HG02642 (cell line): ENCODE measurements at regions not wholly inside any gene's neighbourhood (a gene's known extent, or its start where the extent isn't known, plus 50 kb on each side); places are given as distances from the start of the nearest gene placed in this dataset.

Experiments
- ATAC-seq: cut with Tn5 transposase; IDR thresholded peaks from one replicate; pipeline ENCODE4 v1.9.1; 2021; ENCODE audit warnings: mild to moderate bottlenecking; ENCODE audit not compliant: unreplicated experiment, poor library complexity

DNA sequence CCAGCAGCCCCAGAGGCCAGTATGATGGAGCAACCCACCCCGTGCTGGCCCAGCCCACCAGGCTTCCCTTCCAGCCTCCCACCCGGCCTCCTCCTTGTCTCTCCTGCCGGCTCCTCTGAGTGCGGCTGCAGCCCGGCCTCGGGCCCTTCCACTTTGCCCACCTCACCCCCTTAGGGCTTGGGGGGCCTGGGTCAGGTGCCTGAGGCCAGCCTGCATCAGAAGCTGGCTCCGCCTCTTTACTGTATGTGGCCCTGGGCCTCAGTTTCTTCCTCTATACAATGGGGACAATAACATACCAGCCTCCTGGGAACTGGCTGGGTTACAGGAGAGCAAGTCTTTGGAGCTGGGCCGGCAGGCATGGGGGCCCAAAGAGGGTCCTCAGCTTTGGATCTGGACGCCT is 221.1 kb upstream of the CIBAR2 start:
- no peak for ATAC-seq

DNA sequence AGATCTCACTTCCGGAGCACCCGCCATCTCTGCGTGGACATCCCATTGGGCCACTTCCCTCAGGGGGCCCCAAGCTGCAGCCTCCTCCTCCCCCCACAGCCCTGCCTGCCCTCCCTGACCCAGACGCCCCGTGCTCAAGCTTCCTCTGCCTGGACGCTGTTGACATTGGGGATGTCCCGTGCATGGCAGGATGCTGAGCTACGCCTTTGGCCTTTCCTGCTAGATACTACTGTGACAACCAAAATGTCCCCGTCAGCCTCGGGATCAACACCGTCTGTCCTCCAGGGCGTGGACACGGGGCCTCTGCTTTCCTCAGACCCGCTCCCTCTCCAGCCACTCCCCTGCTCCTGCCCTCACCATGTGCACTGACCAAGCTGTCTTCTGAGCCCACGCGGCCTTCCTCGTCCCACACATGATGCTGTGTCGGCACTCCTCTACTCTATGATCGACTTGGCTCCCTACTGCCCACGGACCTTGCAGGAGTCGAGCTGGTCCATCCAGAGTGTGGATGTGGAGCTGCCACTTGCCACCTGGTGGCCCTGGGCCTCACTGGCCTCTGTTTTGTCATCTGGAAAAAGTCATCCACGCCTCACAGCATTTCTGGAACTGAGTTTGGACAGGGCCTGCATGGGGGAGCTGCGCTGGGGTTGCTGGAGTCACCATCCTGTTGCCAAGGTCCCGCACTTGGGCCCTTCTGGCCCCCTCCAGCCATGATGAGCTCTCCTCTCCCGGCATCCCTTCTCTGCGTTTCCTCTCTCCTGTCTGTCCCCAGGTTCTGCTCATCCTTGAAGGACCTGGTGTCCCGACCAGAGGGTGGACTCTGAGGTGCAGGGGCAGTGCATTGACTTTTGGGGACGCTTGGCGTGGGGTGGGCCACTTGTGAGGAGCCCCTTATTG is 221.7 kb upstream of the CIBAR2 start:
- no peak for ATAC-seq

DNA sequence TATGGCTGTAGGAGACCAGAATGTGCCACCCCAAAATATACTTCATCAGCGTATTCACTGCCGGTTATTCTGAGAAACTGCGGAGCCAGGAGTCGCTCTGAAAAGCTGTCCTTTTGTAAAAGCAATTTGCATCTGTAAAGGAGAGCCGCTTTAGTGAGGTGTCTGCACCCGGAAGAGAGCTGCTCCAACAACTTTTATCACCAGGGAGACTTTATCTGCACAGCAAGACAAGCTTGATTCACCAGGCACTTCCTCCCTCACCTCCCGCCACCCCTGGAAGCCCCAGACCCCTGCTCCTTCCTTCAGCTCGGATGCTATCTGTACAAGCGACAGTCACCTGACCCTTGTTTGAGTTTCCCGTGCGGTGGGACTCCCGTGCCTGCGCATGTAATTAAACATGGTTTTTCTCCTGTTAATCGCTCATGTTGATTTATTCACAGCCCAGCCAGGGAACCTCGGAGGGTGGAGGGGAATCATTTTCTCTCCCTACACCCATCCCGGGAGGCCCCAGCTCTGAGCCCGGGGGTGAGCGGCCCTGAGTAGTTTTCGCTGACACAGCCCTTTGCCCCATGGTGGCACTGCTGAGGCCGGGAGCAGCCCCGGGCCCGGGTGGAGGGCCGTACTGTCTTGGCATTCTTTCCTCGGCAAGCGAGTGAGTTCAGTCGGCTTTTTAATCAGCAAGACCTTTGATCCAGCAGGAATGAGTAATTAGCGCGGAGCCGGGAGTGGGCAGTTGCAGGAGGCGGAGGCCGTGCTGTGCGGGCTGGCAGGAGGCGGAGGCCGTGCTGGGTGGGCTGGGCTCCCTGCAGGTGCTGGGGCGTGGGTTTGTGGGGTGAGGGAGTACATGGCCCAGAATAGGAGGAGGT is 222.7 kb upstream of the CIBAR2 start:
- ATAC-seq, result no peak

DNA sequence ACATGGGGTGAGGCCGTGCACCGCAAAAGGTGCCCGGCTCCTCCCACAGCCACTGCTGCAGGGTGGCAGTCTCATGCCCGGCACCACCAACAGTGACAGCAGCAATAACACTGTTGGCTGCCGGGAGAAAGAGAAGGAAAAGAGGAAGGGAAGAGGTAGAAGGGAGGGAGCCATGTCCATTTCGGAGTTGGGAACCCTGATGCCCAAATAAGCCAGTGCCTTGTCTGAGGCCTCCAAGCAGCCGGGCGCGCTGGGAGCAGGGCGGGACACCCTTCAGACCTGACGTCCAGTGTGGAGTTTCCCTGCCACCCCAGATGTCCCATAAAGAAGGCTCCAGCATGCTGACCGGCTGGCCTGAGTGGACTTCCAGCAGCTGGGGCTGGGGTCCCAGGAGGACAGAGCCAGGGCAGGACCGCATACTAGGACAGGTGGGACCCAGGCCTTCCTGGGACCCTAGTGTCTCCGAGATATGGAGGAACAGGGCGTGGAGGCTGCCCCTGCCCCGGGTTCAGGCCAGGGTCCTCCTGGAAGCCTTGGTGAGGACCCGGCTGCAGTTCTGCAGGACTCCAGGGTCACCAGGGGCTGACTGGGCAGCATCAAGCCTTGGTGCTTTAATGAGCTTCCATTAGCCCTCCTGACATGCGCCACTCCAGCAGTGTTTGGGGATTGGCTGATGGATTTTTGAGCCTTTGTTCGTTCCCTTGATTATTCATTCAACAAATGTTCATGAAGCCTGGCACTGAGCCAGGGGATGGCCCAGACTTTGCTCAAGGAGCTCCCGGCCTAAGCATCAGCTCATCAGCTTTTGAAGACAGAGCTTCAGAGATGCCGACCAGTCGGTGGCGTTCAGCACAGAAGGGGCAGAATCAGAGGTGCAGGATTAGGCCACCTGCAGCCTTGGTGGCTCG is 223.6 kb upstream of the CIBAR2 start:
- ATAC-seq, result no peak

DNA sequence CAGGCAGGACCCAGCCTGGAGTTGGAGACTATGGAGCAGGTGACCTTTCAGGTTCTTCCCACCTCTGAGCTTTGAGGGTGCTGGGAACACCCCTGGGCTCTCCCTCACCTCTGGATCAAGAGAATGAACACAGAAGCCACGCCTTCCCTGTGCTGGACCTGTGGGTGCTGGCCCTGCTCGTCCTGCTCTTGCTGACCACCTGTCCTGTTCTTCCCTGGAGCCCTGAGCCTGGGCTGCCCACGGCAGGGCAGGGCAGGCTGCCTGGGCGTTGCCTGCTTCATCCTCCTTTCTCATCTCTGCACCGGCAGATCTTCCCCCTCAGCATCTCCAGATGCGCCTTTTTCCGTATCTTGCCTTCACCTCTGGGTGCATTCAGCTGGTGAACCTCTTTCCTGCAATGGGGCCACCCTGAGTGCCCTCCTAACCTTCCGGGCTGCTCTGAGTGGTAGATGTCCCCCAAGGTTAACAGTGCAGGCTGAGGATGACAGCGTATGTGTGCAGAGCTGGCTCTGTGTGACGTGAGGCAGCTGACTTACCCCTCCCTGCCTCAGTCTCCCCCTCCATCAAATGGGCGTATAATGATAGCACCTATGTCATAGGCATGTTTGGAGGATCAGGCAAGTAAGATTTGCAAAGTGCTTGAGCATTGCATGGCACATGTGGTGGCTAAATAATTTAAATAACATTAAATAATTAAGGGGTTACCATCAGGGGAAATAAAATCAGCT is 225.8 kb upstream of the CIBAR2 start:
- ATAC-seq, result no peak

DNA sequence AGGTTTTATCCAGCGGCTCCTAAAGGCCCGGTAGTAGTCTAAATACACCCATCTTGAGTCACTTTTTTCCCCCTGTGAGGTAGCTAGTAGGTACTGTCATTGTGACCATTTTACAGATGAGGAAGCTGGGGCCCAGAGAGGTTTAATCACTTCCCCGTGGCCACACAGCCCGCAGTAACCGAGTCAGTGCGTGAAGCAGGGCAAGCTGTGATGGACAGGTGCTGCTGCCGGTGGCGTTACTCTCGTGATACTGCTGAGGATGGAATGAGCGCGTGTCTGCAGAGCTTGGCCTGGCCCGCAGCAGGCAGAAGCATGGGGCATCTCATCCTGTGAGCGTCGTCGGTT is 226.3 kb upstream of the CIBAR2 start:
- no peak for ATAC-seq

DNA sequence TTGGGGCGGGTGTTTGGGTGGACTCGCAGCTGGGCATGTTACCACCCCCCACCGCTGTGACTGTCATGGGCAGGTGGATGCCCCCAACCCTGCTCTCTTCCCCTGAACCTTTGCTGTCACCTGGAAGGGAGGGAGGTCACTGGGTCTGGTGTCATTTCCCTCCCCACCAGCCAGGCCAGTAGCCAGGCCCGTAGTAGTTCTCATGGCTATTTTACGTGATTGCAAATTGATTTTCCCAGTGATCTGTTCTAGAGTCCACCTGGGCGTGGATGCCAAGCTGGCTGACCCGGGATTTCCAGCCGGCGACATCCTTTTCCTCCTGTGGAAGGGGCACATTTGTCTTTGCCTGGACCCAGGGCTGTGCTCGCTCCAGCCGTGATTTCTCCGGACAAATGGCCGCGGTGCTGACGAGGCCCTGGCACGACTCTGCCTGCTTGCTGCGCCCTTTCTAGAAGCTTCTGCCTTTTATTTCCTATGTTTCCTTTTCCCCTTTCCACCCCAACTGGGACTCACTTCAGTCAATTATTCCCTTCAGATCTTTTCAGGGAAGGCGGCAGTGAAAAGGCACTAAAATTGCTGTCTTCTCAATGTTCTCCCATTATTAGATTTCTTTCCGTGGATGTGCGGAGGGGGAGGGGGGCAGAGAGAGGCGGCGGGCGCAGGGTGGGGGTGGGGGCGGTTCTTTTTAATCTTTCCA is 226.9 kb upstream of the CIBAR2 start:
- no peak for ATAC-seq

DNA sequence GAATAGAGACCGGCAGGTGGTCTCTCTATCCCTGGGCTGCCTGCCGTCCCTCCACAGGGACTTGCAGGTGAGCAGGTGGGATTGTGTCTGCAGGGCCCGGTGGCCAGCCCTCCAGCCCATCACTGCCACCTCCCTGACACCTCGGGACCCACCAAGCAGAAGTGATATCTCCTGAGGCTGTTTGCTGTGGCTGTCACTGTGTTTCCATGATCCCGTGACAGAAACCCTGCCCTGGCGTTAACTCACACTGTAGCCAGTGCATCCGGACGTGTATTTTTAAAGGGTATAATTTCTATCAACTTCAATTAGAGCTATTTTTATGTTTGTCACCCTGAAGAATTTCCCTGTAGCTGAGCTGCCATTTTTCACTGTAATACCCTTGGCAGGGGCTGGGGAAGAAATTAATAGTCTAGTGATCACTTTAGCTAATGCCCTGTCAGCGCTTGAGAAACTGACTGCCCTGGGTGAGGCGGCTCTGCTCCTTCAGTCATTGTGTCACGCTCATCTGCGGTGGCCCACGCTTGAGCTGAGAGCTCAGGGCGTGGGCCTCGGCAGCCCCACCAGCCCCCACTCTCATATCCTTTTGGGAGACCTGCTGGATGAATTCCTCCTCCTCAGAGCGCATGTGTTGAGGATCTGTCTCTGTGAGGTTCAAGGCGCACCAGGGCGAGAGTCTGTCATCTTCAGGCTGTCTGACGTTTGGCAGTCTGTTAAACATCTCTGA is 229.9 kb upstream of the CIBAR2 start:
- no peak for ATAC-seq

DNA sequence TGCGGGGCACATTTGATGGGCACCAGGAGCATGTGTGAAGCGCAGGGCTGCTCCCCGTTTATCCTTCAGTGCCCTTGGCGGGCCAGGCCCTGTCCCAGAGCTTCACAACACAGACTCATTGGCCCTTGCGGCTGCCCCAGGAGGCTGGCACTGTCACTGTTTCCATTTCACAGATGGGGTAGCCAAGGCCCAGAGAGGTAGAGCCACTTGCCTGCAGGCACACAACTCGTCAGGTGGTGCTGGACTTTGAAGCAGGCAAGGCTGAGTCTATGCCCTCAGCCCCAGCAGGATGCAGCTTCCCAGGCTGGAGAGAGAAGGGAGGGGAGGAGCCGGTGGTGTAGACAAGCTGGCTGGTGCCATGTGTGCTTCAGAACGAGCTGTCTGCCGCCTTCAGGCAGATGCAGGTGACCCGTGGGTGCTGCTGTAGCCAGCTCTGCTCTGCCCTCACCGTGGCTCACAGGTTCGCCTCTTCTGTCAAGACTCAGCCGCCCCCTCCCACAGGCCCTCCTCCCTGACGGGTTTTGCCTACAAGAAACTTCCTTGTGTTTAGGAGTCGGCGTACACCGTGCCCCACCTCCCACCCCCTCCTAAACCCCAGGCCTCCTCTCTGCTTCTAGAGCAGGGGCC is 232.3 kb upstream of the CIBAR2 start:
- ATAC-seq, result no peak

DNA sequence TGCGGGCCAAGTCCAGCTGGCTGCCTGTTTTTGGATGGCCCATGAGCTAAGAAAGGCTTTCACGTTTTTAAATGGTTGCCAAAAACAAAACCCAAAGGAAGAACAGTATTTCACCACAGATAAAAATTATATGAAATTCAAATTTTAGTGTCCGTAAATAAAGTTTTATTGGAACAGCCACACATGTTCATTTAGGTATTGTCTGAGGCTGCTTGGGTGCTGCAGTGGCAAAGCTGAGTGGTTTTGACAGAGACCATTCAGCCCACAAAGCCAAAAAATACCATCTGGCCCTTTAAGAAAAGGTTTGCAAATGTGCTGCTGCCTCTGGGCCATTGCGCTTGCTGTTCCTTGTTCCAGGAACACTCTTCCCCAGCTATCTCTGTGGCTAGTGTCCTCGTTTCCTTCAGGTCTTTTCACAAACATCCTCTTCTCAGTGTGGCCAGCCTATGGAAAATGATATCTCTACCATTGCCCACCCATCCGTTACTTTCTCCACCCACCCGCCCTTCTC is 232.9 kb upstream of the CIBAR2 start:
- no peak for ATAC-seq

DNA sequence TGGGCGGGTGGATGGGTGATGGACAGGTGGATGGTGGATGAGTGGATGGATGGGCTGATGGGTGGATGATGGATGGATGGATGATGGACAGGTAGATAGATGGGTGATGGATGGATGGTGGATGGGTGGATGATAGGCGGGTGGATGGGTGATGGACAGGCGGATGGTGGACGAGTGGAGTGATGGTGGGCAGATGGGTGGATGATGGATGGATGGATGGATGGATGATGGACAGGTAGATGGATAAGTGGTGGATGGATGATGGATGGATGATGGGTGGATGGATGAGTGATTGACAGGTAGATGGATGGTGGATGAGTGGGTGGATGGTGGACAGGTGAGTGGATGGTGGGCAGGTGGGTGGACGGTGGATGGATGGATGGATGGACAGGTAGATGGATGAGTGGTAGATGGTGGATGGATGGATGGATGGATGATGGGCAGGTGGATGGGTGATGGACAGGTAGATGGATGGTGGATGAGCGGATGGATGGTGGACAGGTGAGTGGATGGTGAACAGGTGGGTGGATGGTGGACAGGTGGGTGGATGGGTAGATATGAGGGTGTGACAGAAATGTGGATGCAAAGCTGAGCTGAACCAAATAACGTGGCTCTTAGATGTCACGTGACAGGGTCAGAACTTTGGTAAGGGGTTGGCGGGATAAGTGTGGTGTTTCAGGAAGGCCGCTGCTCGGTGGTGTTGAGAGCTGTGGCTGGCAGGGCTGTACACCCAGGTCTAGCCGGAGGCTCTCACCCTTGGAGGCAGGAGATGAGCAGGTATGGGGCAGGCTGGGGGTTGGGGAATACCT is 234.3 kb upstream of the CIBAR2 start:
- ATAC-seq, result no peak

DNA sequence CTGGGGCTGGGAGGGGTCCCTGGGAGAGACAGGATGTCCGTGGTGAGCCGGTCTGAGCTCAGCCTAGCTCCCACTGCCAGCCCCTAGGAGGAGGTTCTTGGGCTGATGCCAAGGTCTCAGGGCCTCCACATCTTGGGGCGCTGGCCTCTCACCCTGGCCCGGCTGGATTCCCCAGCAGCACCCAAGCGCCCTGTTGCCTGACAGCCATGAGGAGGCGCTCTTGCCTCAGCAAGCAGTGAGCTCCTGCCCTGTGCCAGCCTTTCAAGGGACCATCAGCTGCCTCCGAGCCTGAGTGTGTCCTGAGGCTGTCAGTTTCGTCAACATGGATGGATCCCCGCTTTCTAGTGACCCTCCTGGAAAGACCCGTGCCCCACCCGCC is 234.9 kb upstream of the CIBAR2 start:
- ATAC-seq, result no peak

DNA sequence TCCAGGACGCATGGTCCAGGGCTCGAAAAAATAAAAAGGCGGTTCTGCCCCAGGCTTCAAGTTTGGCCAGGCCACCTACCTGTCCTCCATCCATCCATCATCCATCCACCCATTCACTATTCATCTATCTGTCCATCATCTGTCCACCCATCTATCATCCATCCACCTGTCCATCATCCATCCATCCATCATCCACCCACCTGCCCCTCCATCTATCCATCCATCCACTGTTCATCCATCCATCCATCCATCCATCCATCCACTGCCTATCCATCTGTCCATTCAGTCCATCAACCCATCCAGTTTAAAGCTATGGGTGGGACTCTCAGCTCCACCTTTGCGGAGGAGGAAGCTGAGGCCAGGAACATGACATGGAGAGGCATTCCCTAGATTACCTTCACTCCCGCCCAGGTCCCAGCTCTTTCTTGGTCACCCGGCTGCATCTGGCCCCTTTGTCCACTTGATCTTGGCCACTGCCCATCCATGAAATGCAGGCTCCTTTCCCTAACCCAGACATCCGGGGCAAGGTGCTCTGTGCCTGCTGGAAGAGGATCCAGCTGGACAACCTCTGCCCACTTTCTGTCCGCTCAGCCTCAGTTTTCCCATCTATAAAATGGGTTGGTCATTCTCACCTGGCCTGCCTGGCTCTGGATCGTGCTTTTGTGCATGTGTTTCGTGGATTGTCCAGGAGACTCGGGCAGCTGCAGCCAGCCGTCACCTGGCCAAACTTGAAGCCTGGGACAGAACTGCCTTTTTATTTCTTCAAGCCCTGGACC is 236.0 kb upstream of the CIBAR2 start:
- ATAC-seq, result no peak

DNA sequence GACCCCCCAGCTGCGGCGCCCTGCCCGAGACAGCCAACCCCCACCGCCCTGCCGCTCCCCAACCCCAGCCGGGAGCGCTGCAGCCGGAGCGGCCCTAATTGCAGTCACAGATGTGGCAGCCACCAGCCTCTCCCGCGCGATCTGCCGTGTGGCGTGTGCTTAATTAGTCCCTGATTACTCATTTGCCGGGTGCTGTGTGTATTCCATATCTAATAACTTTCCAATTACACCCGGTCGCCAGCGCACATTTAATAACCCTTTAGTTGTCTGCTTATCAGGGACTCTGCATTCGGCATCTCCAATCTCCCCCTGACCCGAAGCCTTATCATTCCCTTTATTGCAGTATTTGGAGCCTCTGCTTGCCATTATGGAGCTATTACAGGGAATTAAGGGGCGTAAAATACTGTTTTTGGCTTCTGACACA is 236.7 kb upstream of the CIBAR2 start:
- no peak for ATAC-seq

DNA sequence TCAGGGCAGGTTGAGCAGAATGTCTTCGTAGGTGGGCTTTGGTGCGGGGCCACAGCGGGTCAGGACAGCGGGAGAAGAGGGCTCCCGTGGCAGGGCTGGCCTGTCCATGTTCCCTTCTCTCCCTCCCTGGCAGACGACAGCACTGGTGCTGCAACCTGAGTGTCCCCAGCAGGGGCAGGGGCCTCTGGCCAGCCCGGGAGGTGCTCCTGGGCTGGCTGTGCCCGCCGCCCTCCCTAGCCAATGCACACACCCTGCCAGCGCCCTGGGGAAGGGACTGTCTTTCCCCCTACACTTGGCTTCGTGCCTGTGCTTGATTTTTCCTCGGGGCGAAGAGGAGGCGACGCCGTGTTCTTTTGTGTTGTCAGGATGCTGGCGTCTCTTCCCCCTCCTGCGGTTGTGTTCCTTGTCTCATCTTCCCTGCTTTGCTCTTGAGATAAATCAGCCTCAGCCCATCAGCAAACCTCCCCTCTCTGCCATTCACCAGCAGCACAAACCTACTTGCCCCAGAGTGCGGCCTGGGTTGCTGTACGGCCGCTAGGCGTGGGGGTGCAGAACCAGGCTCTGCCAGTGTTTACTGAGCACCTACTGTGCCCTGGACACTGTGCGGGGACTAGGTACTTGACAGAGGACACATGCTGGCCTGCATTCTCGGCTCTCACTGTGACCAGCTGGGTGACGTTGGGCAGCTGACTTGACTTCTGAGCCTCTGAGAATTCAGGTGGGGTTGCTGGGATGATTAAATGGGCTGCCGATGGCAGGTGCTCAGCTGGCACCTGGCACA is 237.3 kb upstream of the CIBAR2 start:
- no peak for ATAC-seq
